Mucosa of descending colon (tissue), 3 donors: ENCODE measurements at regions not wholly inside any gene's neighbourhood (a gene's known extent, or its start where the extent isn't known, plus 50 kb on each side); places are given as distances from the start of the nearest gene placed in this dataset.

ENCODE experiments used
- ATAC-seq: fragments of 200-7000 bp; cut with Tn5 transposase; one replicate; pipeline ENCODE4 v1.9.1; 2020; ENCODE audit warnings: mild to moderate bottlenecking, moderate library complexity
- DNase-seq, 3 donors: peaks; one replicate each; pipeline ENCODE4 v3.0.0-alpha.2; 2020
- H3K36me3 ChIP-seq: fragments of 200-600 bp; one replicate; pipeline ENCODE4 v1.8.0; 2021; ENCODE audit warnings: low read depth, mild to moderate bottlenecking
- H3K4me1 ChIP-seq: fragments of 200-600 bp; one replicate; pipeline ENCODE4 v1.8.0; 2021; ENCODE audit warnings: low read depth, mild to moderate bottlenecking
- H3K4me3 ChIP-seq: fragments of 200-600 bp; one replicate; pipeline ENCODE4 v1.8.0; 2021; ENCODE audit warnings: mild to moderate bottlenecking
- H3K9me3 ChIP-seq: fragments of 200-600 bp; one replicate; pipeline ENCODE4 v1.8.0; 2021; ENCODE audit warnings: mild to moderate bottlenecking
- CTCF ChIP-seq: fragments of 200-600 bp; IDR thresholded peaks from one replicate; pipeline ENCODE4 v1.8.0; 2022; ENCODE audit warnings: antibody characterized with exemption, mild to moderate bottlenecking
- intact Hi-C, 2 donors: fragments of 100-400 bp; cut with DNase I in 1 of 2; cut with micrococcal nuclease in 1 of 2; formaldehyde crosslinking; loops; one replicate each; pipeline versions ENCODE4 v1.11.0 to v1.11.1; 2022; cut with DNase I, micrococcal nuclease
- donor health status: DM: no; HTN: no; CAD: no; lungs with moderate emphysema.
- donor health status: DM: no; HTN: no; CAD: no.
- donor health status: DM: no; HTN: yes; CAD: no.

GRCh38 chr15:97168704-97169475, 791.6 kb upstream of the ARRDC4 start:
- intact Hi-C loops, result no loop called here
- Histone ChIP-seq H3K4me1 (no peaks in the 10 kb centered on the region), H3K36me3 (no peaks in the 10 kb centered on the region), H3K4me3 (no peak overlapping the region), H3K9me3 (no peaks in the 10 kb centered on the region)
- no peak for TF ChIP-seq CTCF
- no peak for DNase-seq
- ATAC-seq, result no peak

DNA sequence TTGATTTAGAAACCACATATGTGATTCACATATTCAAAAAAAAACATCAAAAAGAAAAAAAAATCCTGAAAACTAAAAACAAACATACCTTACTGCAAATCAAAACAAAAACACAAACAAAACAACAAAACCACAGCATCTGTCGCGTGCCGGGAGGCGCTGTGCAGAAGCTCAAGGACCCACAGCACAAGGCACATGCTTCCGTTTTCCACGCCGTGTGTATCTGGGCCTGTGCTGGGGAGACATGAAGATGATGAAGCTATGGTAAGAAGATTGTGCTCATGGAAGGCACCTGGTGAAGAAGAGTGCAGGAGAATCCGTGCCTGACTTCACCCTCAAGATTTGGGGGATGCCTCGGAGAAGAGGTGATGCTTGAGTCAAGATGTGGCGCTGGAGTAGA, 788.9 kb upstream of the ARRDC4 start:
- ATAC-seq, result no peak
- Histone ChIP-seq H3K36me3 (no peaks in the 10 kb centered on the region), H3K9me3 (no peaks in the 10 kb centered on the region), H3K4me1 (no peaks in the 10 kb centered on the region), H3K4me3 (no peak overlapping the region)
- intact Hi-C loops, result no loop called here
- DNase-seq, result no peak
- no peak for TF ChIP-seq CTCF

- no peaks in the 10 kb centered on the region for H3K9me3 ChIP-seq
- no peak for ATAC-seq
Observed at GRCh38 chr15:97174886-97175540, 785.5 kb upstream of the ARRDC4 start.

DNA sequence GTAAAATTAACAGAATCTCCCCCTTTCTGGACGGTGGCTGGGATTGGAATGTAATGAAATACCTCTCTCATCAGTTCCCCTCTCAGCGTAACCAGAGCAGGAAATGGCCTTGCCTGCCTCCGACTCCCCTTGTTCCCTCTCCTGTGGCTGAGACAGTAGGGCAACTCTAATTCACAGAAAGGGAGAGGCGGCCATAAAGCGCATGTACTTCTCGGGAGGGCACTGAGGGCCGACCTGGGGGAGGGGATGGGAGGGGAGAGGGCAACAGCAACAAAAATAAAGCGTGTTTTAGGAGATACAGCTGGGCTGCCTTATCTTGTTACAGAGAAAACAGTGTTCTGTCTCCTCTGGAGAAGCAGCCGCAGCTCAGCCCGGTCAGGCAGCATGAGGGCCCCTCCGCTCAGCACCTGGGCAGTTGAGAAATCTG, 783.3 kb upstream of the ARRDC4 start:
- TF ChIP-seq CTCF, result no peak
- no peak overlapping the region for H3K4me3 ChIP-seq
- no peaks in the 10 kb centered on the region for H3K9me3 ChIP-seq
- DNase-seq (no peak), ATAC-seq (no peak)
- no peaks in the 10 kb centered on the region for H3K4me1 ChIP-seq
- intact Hi-C loops, result no loop called here
- H3K36me3 ChIP-seq, result no peaks in the 10 kb centered on the region

More at GRCh38 chr15:97174886-97175540, 785.5 kb upstream of the ARRDC4 start:
- Histone ChIP-seq H3K36me3 (no peaks in the 10 kb centered on the region), H3K4me1 (no peaks in the 10 kb centered on the region), H3K4me3 (no peak overlapping the region)
- no peak for TF ChIP-seq CTCF
- intact Hi-C loops, result no loop called here
- DNase-seq, result no peak

- TF ChIP-seq CTCF, result no peak
- no peak overlapping the region for H3K4me3 ChIP-seq
- H3K4me1 ChIP-seq, result no peaks in the 10 kb centered on the region
- no peaks in the 10 kb centered on the region for H3K36me3 ChIP-seq
- intact Hi-C loops, result no loop called here
- DNase-seq, result no peak
- no peaks in the 10 kb centered on the region for H3K9me3 ChIP-seq
- no peak for ATAC-seq
Observed at GRCh38 chr15:97182581-97182980, 777.9 kb upstream of the ARRDC4 start.
